GM12865 (cell line): ENCODE measurements at regions not wholly inside any gene's neighbourhood (a gene's known extent, or its start where the extent isn't known, plus 50 kb on each side); places are given as distances from the start of the nearest gene placed in this dataset.

ENCODE experiments used
- DNase-seq: peaks from one replicate; pipeline ENCODE4 v3.0.0; 2010; ENCODE audit warnings: low read depth
- H3K4me3 ChIP-seq: 2 replicates; pipeline ENCODE4 v1.5.1; 2011; ENCODE audit warnings: mild to moderate bottlenecking, low read depth, low read length, control low read depth
- CTCF ChIP-seq: IDR thresholded peaks from 2 replicates; pipeline ENCODE4 v1.5.1; 2011; ENCODE audit warnings: low read length, control low read depth, low read depth, inconsistent platforms; ENCODE audit not compliant: insufficient read depth; ENCODE audit errors: missing control alignments

DNA sequence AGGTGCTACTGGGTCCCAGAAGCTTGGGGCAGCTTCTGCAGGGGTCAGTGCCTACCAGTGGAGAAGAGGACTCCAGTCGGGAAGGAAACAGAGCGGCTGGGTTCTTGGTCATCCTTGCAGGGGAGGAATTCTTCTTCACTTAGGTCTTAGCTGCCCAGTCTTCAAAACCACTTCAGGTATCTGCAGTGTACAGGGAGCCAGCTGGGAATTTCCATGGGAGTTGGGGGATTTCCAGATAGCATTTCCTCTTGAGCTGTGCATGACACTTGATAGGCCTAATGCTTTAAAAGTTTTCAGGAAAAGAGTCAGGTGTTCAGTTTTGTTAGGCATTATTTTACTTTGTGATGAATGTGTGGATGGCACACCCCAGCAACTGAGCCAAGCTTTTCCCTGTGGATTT, 58.1 kb upstream of the ENPP6 start:
- no peak for TF ChIP-seq CTCF

DNA sequence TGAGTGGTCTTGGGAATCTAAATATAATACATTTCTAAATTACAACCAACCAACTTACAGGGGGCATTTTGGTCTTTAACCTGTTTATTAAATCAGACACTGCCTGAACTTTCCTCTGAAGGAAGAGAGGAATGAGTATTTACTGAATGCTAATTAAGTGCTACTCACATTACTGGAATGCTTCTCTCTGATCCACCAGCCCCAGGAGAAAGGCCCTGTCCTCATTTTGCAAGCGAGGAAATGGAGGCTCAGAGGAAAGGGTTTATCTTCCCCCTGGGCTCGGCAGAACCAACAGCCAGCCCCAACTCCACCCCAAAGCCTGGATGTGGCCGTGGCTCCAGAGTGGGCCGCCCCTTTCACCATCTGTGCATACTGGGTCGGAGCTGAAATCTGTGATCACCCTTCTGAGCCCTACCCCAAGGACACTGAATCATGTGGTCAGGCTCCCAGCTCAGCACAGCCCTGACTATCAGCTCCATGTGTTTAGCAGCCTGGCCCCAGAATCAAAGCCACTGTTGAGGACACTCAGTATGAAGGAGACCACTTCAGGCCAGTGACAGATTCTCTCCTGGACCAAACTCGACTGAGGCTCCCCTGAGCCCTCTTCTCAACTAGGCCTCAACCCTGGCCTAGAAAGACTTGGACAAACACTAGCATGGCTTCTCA, 56.7 kb upstream of the ENPP6 start:
- TF ChIP-seq CTCF: no peak
- DNase-seq: no peak
- H3K4me3 ChIP-seq: peak overlapping the region; percentile 39

More for the DNA sequence above, 58.1 kb upstream of the ENPP6 start:
- DNase-seq: no peak
- H3K4me3 ChIP-seq: peak overlapping the region; percentile 39

GRCh38 chr4:184273166-184274147, 55.8 kb upstream of the ENPP6 start:
- peak overlapping the region; percentile 39 for H3K4me3 ChIP-seq
- DNase-seq: peak; percentile 86
- no peak for TF ChIP-seq CTCF

DNA sequence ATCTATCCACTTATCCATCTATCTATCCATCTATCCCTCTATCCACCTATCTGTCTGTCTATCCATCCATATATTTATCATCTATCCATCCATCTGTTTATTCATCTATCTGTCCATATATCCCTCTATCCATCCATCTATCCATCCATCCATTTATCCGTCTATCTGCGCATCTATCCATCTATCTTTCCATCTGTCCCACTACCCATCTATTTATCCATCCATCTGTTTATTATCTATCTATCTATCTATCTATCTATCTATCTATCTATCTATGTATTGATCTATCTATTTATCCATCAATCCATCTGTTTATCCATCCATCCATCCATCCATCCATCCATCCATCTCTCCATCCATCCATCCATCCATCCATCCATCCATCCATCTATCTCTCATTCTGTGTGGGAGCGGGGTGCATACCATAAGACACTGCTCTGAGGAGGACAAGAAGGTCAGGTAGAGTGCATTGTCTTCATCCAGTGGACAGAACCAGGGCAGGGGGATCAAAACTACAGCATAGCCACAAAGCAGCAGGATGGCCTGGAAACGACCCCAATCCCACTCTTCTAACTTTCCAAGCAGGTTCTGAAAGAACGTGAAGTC, 53.2 kb upstream of the ENPP6 start:
- no peak overlapping the region for H3K4me3 ChIP-seq
- no peak for DNase-seq
- no peak for TF ChIP-seq CTCF

- no peak overlapping the region for H3K4me3 ChIP-seq
- DNase-seq: no peak
- TF ChIP-seq CTCF: no peak
These were observed 52.3 kb upstream of the ENPP6 start for GRCh38 chr4:184269879-184270430.

- DNase-seq: peak; percentile 66
- H3K4me3 ChIP-seq: peak overlapping the region; percentile 51
- no peak for TF ChIP-seq CTCF
These were observed 51.0 kb upstream of the ENPP6 start for GRCh38 chr4:184268584-184269160.
